ENCODE measurements at regions not wholly inside any gene's neighbourhood (a gene's known extent, or its start where the extent isn't known, plus 50 kb on each side); places are given as distances from the start of the nearest gene placed in this dataset.

DNA sequence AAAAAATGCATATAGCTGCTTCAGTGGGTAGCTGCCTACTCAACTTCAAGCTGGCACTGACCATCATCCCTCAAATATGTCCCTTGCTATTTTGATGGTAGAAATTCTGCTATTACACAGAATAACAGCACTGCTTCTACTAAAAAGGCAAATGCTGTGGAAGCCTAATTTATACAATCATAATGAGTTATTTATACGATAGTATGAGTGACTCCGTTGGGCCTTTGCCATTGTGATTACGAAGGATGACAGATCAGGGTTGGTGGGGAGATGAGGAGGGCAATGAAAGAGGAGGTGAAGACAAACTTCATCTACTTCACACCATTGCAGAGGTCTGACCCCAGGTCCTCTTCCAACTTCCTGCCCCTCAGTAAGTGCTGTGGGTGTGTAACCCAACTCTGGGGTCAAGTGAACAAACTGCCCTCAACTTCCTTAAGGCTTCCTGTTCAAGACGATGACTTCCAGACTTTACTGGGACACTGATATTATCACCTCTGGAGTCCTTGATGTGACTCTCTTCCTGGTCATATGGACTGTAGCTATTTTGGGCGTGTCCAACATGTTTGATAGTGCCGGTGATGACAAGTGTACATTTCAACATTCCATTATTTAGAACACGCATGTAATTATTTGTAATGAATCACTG is 74.1 kb upstream of the RPS23 start:
- no peak for TF ChIP-seq CTCF (IDR thresholded peaks at IDR 0.05)
- no peak for TF ChIP-seq POLR2A (IDR thresholded peaks at IDR 0.05)
- no peak for TF ChIP-seq EP300 (IDR thresholded peaks at IDR 0.05)

All from tibial nerve (tissue), 4 donors.